Head of caudate nucleus (tissue), 42 donors: ENCODE measurements at regions not wholly inside any gene's neighbourhood (a gene's known extent, or its start where the extent isn't known, plus 50 kb on each side); places are given as distances from the start of the nearest gene placed in this dataset.
"Not testable (repeated sequence)": the region's sequence is repeated elsewhere in the genome, so short reads cannot be mapped to it uniquely, and the experiment has no call there.

Source experiments
- DNase-seq, 42 donors: peaks; one replicate each; pipeline versions ENCODE4 v3.0.0 to v3.0.0-alpha.2; 2020 to 2021; ENCODE audit warnings: mixed read lengths in 7 of 42
- intact Hi-C: fragments of 100-400 bp; cut with DNase I; formaldehyde crosslinking; loops from one replicate; pipeline ENCODE4 v1.15.0; 2022

- DNase-seq, result no peak
- intact Hi-C loops, result no loop called here
Observed at GRCh38 chrX:127187095-127187494, 367.6 kb downstream of the PRR32 start.

GRCh38 chrX:127190381-127190780 is 370.9 kb downstream of the PRR32 start:
- no peak for DNase-seq
- intact Hi-C loops, result no loop called here

GRCh38 chrX:127207326-127207725 is 387.8 kb downstream of the PRR32 start:
- DNase-seq, result no peak
- intact Hi-C loops, result no loop called here

- intact Hi-C loops, DNase-seq: not testable (repeated sequence)
Observed at GRCh38 chrX:127221821-127222220, 402.3 kb downstream of the PRR32 start.

- DNase-seq, result no peak
- intact Hi-C loops, result no loop called here
Observed at GRCh38 chrX:127243654-127244053, 424.1 kb downstream of the PRR32 start.

- DNase-seq, result no peak
Observed at GRCh38 chrX:127259742-127260141, 440.2 kb downstream of the PRR32 start.

GRCh38 chrX:127276326-127276725 is 456.8 kb downstream of the PRR32 start:
- intact Hi-C loops, result no loop called here

More at GRCh38 chrX:127259742-127260141, 440.2 kb downstream of the PRR32 start:
- intact Hi-C loops, result no loop called here

GRCh38 chrX:127300511-127300910 is 481.0 kb downstream of the PRR32 start:
- DNase-seq, result no peak
- intact Hi-C loops, result no loop called here

More at GRCh38 chrX:127276326-127276725, 456.8 kb downstream of the PRR32 start:
- DNase-seq, result no peak

GRCh38 chrX:127302841-127303240 is 483.3 kb downstream of the PRR32 start:
- intact Hi-C loops, result no loop called here

GRCh38 chrX:127305013-127305412 is 485.5 kb downstream of the PRR32 start:
- intact Hi-C loops, result no loop called here
- DNase-seq, result no peak

More at GRCh38 chrX:127302841-127303240, 483.3 kb downstream of the PRR32 start:
- no peak for DNase-seq

- intact Hi-C loops, result no loop called here
- no peak for DNase-seq
Observed at GRCh38 chrX:127306262-127306661, 486.7 kb downstream of the PRR32 start.

GRCh38 chrX:127313635-127314034 is 494.1 kb downstream of the PRR32 start:
- intact Hi-C loops, result no loop called here

GRCh38 chrX:127317159-127317558 is 497.6 kb downstream of the PRR32 start:
- no peak for DNase-seq
- intact Hi-C loops, result no loop called here

More at GRCh38 chrX:127313635-127314034, 494.1 kb downstream of the PRR32 start:
- DNase-seq, result no peak

- intact Hi-C loops, result no loop called here
- DNase-seq, result no peak
Observed at GRCh38 chrX:127324128-127324527, 504.6 kb downstream of the PRR32 start.
